GM12892 (cell line): ENCODE measurements at regions not wholly inside any gene's neighbourhood (a gene's known extent, or its start where the extent isn't known, plus 50 kb on each side); places are given as distances from the start of the nearest gene placed in this dataset.

Source experiments
- DNase-seq: peaks from one replicate; pipeline ENCODE4 v3.0.0; 2011; ENCODE audit not compliant: insufficient read length
- FAIRE-seq: peaks from 2 replicates; lab custom pipeline; 2011; peaks lifted over from hg19 to GRCh38; lab: Jason Lieb, UNC
- POLR2A ChIP-seq: IDR thresholded peaks from 2 replicates; pipeline ENCODE4 v1.6.1; 2011; ENCODE audit warnings: low read depth, low read length, control low read depth
- POLR2AphosphoS5 ChIP-seq: IDR thresholded peaks from 2 replicates; pipeline ENCODE4 v1.6.1; 2011; ENCODE audit warnings: low read depth, low read length, control low read depth
- TAF1 ChIP-seq: IDR thresholded peaks from 2 replicates; pipeline ENCODE4 v1.6.1; 2011; ENCODE audit warnings: low read depth, mild to moderate bottlenecking, control low read depth, low read length, borderline replicate concordance

DNA sequence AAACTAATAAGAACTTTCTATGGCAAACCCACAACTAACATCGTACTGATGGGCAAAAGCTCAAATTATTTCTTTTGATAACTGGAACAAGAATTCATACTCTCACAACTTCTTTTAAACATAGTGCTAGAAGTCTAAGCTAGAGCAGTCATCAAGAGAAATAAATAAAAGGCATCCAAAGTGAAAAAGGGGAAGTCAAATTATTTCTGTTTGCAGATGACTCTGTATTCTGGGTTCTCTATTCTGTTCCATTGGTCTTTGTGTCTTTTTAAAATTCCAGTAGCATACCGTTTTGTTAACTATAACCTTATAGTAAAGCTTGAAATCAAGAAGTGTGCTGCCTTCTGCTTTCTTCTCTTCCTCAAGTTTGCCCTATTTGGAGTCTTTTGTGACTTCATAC lies 1215.9 kb downstream of the UQCRFS1 start:
- TF ChIP-seq TAF1, result no peak
- no peak for TF ChIP-seq POLR2AphosphoS5
- no peak for TF ChIP-seq POLR2A
- FAIRE-seq, result no peak
- DNase-seq, result no peak

DNA sequence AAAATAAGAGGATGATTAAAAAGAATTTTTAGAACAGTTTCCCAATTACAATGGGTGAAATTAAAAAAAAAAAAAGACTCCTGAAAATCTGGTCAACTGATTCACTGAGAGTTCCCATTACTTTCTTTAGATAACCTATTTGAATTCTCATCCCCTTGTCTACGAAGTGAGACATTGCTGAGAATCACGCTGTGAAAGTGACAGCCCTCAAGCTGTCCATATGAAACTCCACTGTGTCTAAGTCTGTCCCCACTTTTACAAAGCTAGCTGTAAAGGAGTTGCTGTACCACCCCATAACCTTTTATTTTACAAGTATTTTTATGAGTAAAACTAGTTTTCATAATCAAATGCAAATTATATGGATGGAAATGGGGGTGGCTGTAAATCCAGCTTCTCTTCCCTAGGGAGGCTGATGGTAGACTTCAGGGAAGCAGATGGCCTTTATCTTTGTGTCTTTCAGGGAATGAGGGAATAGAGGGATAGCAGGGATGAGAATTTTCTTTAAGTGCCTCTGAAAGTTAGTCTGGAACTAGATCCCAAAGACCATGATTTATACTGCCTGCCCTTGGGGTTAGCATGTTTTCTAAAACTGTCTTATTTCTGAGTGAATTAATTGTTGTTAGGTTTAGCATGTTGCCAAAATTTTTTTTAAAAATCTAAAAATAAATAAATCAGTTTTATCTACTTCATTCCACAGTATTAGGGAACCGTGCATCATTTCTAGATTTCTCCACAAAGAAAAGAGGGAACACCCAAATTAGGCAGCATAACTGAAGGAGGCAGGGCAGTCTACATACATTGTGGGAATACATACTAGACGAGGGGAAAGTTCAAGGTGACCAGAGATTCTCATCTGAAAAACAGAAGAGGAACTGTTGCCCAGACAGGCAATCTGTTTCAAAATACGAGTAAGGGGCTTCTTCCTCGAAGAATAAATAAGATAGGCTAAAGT lies 1219.1 kb downstream of the UQCRFS1 start:
- FAIRE-seq, result no peak
- TF ChIP-seq TAF1 (no peak), POLR2AphosphoS5 (no peak), POLR2A (no peak)
- DNase-seq, result no peak

DNA sequence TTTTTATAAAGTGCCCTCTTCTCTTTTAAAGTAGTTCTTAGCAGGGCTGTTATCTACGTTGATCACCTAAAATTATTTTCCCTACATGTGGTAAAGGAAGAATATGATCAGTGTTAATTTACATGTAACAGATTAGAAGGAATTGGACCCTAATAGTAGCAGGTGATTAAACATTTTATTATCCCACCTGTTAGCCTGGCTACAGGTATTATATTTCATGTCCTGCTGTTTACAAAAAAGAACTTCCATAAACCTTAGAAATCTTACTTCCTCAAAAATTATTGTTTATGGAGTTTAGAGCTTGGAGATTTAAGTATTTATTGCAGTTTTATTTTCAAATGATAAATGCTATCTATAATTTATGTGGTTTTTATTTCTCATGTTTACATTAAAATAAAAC lies 1226.7 kb downstream of the UQCRFS1 start:
- DNase-seq, result no peak
- no peak for FAIRE-seq
- TF ChIP-seq POLR2AphosphoS5 (no peak), TAF1 (no peak), POLR2A (no peak)

DNA sequence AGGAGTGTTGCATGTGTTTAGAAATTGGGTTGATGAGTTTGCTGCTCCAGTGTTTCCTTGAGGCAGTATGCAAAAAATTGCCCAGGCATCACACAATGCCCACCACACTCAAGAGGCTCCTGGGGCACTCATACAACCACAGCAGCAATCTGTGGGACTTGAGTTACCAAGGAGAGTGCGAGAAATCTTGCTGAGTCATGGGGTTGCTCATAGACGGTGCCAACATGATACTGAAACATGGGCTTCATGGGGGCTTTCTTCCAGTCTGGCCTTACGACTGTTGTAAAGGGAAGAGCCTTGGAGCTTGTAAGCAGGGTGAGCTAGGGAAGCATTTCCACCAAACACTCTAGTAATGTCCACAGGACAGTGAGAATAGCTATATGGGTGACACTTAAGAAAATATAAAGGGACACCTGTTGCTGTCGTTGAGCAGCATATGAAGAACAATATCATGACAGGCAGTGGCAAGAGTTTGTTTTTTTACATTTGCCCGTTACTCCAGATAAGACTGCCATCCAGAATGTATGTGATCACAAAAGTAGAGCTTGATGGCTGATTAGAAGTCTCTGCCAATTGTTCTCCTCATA lies 1237.4 kb downstream of the UQCRFS1 start:
- TF ChIP-seq POLR2AphosphoS5 (no peak), POLR2A (no peak), TAF1 (no peak)
- DNase-seq, result no peak
- FAIRE-seq, result no peak

DNA sequence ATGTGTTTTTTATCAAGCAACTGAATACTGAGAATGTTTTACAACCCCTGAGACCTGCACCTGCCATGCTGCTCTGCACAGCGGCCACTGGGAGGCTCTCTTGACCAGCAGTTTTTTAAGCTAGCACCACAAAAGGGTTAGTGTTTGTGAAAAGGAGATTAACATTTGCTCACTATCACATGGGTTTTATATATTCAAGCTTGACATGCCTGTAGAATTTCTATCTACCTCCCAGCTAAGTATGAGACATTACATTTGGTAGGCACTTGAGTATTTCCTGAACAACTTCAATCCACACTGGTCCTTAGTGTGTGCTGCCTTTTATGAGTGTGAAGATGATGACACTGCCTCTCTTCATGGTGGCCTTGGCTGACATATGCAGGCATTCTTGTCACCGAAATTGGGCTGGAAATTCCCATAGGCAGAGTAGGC lies 1238.9 kb downstream of the UQCRFS1 start:
- FAIRE-seq, result no peak
- DNase-seq, result no peak
- TF ChIP-seq TAF1 (no peak), POLR2AphosphoS5 (no peak), POLR2A (no peak)

DNA sequence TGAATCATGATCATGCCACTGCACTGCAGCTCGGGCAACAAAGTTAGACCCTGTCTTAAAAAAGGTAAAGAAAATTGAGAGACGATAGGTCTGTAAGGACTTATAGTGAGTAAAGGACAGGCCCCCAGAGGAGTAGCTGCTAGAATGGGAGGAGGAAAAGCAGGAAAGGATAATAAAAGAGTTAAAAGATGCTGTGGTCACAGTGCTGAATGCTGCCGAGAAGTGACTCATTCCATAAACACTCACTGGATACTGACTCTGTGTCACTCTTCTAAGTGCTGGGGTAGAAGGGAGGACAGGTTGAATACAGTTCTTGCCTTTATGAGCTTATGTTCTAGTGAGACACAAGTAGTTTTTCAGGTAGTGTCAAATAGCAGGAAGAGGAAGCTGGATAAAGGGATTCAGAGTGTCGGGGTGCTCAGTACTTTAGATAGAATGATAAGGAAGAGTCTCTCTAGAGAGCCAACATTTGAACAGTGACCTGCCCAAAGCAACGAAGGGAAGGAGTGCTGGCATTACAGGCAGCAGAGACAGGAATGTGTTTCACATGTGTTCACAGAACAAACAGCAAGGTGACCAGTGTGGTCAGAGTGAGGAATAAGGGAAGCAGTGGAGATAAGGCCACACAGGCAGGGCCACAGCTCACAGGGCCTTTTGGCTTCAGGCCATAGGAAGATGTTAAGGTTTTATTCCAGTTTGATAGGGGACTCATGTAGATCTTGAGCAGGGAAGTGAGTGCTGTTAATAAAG lies 1240.5 kb downstream of the UQCRFS1 start:
- no peak for DNase-seq
- TF ChIP-seq TAF1 (no peak), POLR2A (no peak)
- FAIRE-seq, result no peak

DNA sequence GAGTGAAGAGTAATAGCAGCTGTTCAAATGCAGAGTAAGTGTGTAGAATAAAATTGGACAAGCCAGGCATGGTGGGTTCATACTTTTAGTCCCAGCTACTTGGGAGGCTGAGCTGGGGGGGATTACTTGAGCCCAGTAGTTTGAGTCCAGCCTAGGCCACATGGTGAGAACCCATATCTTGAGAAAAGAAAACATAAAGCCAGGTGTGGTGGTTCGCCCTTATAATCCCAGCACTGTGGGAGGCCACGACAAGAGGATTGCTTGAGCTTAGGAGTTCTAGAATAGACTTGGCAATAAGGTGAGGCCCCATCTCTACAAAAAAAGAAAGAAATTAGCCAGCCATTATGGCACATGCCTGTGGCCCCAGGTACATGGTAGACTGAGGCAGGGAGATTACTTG lies 1241.1 kb downstream of the UQCRFS1 start:
- TF ChIP-seq TAF1, result no peak
- TF ChIP-seq POLR2A, result no peak
- no peak for TF ChIP-seq POLR2AphosphoS5
- FAIRE-seq, result no peak
- DNase-seq, result no peak

DNA sequence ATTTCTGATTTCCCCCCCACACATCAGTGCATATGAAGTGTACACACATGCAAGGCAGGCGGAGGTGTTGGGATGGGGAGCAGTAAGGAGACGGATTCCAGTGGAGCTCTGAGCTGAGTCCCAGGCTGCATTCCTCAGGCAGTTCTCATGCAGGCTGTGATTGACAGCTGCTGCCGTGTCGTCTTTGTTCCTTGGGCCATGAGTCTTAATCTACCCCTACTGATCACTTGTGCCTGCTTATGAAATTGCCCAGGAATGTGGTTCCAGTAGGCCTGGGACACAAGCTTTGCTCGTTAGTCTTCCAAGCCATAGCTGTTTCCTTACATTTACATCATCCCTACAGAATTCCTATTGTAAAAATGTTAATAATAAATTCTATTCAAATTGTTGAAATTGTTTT lies 1241.9 kb downstream of the UQCRFS1 start:
- TF ChIP-seq TAF1, result no peak
- TF ChIP-seq POLR2A, result no peak
- TF ChIP-seq POLR2AphosphoS5, result no peak
- no peak for DNase-seq
- FAIRE-seq, result no peak

DNA sequence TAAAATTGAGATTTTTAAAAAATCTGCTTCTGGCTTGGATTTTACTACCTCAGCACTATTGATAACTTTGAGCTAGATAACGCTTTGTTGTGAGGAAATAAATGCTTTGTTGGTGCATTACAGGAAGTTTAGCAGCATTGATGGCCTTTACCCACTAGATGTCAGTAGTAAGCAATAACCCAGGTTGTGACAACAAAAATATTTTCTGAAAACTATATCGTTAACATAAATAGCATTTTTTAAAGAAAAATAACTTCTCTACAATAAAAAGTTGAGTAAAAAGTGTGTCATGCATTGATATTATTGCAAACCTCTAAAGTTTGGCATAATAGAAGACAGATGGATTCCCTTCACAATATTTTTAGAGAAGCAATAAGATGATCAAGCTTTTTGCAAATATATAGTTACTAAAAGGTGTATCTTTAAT lies 1246.5 kb downstream of the UQCRFS1 start:
- no peak for FAIRE-seq
- TF ChIP-seq POLR2AphosphoS5, result no peak
- TF ChIP-seq TAF1, result no peak
- no peak for TF ChIP-seq POLR2A
- DNase-seq, result no peak

DNA sequence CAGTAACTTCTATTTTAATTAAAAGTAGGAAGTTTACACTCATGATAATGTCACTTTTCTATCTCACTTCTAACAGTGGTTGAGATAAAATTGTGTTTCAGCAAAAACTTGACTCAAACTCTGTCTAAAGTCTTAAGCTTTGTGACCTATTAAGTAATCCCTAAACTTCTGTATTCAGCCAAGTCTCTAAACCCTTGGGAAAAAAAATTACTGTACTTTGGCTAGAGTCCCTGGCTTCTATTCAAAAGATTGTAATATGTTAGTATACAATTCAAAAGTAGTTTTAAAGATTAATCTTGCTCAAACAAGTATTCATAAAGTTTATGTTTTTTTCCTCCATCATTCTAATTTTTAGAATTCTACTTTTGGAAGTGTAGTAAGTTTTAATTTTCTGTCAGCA lies 1248.8 kb downstream of the UQCRFS1 start:
- FAIRE-seq (no peak), DNase-seq (no peak)
- TF ChIP-seq TAF1, result no peak
- TF ChIP-seq POLR2A, result no peak
- TF ChIP-seq POLR2AphosphoS5, result no peak

DNA sequence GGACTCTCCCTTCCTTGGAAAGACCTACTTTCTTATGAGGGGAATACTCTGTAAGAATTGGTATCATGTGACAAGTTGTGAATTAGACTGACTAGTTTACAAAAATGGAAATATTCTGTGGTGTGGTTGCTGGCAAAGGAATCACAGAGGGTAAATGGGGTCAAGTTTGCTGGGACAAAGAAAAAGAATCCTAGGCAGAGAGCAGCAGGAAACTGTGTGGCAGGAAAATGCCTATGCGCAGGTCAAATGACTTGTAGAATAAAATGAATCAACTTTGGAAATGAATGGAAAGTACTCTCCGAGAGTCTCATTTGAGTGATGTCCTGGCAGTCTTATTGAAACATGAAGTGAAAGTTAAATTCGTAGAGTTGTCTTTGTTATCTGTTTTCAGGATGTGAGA lies 1250.7 kb downstream of the UQCRFS1 start:
- DNase-seq (no peak), FAIRE-seq (no peak)
- TF ChIP-seq TAF1 (no peak), POLR2AphosphoS5 (no peak), POLR2A (no peak)
